Upper lobe of right lung (tissue), 1 donor: ENCODE measurements at regions not wholly inside any gene's neighbourhood (a gene's known extent, or its start where the extent isn't known, plus 50 kb on each side); places are given as distances from the start of the nearest gene placed in this dataset.
"Not testable (repeated sequence)": the region's sequence is repeated elsewhere in the genome, so short reads cannot be mapped to it uniquely, and the experiment has no call there.

Experiments
- ATAC-seq: fragments of 200-7000 bp; cut with Tn5 transposase; one replicate; pipeline ENCODE4 v1.9.1; 2020; ENCODE audit warnings: mild to moderate bottlenecking, moderate library complexity
- DNase-seq: peaks from one replicate; pipeline ENCODE4 v3.0.0-alpha.2; 2020
- H3K27ac ChIP-seq: fragments of 200-600 bp; one replicate; pipeline ENCODE4 v1.8.0; 2022
- H3K27me3 ChIP-seq: fragments of 200-600 bp; one replicate; pipeline ENCODE4 v1.8.0; 2022; ENCODE audit warnings: mild to moderate bottlenecking
- H3K36me3 ChIP-seq: fragments of 200-600 bp; one replicate; pipeline ENCODE4 v1.8.0; 2022
- H3K4me1 ChIP-seq: fragments of 200-600 bp; one replicate; pipeline ENCODE4 v1.8.0; 2022
- H3K4me3 ChIP-seq: fragments of 200-600 bp; one replicate; pipeline ENCODE4 v1.8.0; 2022; ENCODE audit warnings: mild to moderate bottlenecking
- H3K9me3 ChIP-seq: fragments of 200-600 bp; one replicate; pipeline ENCODE4 v1.8.0; 2022
- intact Hi-C: fragments of 100-400 bp; cut with DNase I; formaldehyde crosslinking; loops from one replicate; pipeline ENCODE4 v1.11.0; 2022
- TF ChIP-seq, protein P1 (sequence below): fragments of 200-600 bp; IDR thresholded peaks from one replicate; pipeline ENCODE4 v1.8.0; 2022; ENCODE audit warnings: antibody characterized with exemption
- donor health status: DM: no; HTN: yes; CAD: no; lungs with severe emphysema.

DNA sequence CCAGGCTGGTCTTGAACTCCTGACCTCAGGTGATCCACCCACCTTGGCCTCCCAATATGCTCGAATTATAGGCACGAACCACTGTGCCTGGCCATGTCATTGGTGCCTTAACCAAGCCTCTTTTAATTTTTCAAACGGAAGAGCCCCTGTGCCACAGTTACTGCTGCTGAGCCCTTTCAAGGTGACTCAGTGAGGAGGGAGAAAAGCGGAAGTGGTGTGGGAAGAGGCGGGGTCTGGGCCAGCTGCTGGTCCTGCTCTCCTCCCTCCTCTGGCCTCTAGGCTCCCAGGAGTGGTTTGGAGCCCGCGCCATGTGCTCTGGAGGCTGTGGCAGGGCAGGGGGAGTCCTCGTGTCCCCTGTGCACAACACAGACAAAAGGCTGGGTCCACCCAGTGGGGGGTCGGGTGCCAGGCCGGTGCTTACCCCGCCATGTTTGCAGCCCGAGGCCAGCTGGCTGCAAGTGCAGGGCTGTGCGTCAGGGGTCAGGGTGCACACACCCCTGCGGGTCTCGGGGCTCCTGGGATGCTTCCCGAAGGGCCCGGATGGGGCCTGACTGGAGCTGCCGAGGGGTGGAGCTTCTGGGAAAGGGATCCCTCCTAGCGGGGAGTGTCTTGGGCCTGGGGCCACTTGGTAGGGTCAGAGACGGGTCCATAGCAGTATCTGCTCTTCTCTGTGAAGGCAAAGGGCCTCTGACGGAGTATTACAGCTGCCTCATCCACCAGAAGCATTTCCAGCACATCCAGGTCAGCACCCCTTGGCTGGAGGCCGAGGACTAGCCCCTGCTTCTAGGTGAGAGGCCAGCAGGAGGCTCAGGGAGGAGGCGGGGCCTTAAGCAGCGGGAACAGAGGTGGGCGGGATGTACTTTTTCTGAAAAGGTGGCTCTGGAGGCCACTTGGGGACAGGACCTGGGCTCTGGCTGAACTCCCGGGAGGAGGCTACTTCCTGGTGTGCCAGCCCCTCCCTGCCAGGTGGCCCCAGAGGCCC lies 100.4 kb upstream of the CCZ1B start:
- H3K27me3 ChIP-seq, ATAC-seq: not testable (repeated sequence)
- DNase-seq = peak; percentile 87

DNA sequence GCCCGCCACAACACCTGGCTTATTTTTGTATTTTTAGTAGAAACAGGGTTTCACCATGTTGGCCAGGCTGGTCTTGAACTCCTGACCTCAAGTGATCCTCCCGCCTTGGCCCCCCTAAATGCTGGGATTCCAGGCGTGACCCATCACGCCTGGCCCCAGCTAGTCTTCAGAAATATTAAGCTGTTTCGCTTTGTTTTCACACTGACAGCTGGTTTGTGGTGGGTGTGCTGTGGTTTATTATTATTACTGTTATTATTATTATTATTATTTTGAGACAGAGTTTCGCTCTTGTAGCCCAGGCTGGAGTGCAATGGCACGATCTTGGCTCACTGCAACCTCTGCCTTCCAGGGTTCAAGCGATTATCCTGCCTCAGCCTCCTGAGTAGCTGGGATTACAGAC lies 101.6 kb upstream of the CCZ1B start:
- DNase-seq, H3K27me3 ChIP-seq, H3K27ac ChIP-seq, H3K4me3 ChIP-seq, H3K36me3 ChIP-seq, ATAC-seq, H3K4me1 ChIP-seq, intact Hi-C loops, H3K9me3 ChIP-seq: not testable (repeated sequence)

More for the DNA sequence above, 100.4 kb upstream of the CCZ1B start:
- H3K36me3 ChIP-seq, H3K9me3 ChIP-seq, intact Hi-C loops, H3K4me3 ChIP-seq, H3K4me1 ChIP-seq, H3K27ac ChIP-seq: not testable (repeated sequence)

DNA sequence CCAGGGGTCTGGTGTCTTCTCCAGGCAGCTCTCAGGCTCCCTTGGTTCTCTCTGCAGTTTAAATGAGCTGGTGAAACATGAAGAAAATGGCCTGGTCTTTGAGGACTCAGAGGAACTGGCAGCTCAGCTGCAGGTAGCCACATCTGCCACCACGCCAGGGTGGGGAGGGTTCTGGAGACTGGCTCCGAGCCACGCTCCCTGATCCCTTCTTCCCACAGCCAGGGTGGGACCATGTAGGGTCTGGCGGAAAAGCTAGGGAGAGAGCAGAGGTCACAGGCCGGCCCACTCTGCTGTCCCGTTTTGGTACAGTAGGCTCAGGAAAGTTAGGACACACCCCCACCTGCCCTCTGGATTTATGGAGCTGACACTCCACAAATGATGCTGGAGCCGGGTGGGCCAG lies 103.5 kb upstream of the CCZ1B start:
- H3K9me3 ChIP-seq, DNase-seq, H3K27ac ChIP-seq, H3K4me3 ChIP-seq, ATAC-seq, H3K27me3 ChIP-seq, H3K4me1 ChIP-seq, intact Hi-C loops, H3K36me3 ChIP-seq: not testable (repeated sequence)

DNA sequence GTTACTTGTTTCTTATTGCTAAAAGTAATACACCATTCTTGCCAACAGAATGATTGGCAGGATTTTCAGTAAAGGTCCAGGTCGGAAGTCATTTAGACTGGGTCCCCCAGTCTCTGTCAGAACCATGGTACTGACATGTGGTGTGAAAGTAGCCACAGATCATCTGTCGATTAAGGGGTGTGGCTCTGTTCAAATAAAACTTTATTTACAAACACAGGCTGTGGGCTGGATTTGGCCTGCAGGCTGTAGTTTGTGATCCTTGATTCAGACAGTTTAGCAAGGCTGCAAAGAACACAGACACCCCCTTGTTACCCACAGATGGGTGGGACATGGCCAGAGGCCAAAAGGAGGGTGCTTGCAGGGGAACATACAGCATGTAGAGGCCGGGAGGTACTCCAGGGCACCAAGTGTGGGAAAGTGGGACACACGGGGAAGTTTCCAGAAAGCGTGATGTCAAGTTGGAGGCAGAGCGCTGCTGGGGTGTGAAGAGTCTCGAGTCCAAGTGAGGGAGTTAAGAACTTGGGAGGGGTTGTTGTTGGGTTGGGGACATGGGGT lies 104.1 kb upstream of the CCZ1B start:
- H3K9me3 ChIP-seq, DNase-seq, H3K27ac ChIP-seq, ATAC-seq, H3K4me3 ChIP-seq, H3K4me1 ChIP-seq, H3K27me3 ChIP-seq, intact Hi-C loops, H3K36me3 ChIP-seq: not testable (repeated sequence)

DNA sequence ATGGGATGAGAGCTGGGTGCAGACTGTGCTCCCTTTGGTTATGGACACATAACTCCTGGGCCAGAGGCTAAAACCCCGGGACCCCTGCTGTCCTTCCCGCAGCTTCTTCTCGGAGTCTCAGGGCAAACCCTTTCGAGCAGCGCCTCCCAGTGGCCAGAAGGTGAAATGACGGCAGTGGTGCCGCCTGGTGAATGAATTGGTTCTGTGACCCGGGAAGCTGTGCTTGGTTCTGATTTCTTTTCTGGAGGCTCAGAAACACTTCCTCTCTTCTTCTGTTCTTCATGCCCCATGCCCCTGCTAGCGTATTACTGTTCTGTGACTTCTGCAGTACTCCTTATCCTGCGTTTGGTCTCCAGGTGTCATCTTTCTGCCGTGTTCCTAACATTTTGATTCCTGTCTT lies 104.7 kb upstream of the CCZ1B start:
- H3K27me3 ChIP-seq, H3K4me3 ChIP-seq, H3K4me1 ChIP-seq, H3K36me3 ChIP-seq, H3K27ac ChIP-seq, intact Hi-C loops, DNase-seq, H3K9me3 ChIP-seq, ATAC-seq: not testable (repeated sequence)
- TF ChIP-seq, protein P1, sequence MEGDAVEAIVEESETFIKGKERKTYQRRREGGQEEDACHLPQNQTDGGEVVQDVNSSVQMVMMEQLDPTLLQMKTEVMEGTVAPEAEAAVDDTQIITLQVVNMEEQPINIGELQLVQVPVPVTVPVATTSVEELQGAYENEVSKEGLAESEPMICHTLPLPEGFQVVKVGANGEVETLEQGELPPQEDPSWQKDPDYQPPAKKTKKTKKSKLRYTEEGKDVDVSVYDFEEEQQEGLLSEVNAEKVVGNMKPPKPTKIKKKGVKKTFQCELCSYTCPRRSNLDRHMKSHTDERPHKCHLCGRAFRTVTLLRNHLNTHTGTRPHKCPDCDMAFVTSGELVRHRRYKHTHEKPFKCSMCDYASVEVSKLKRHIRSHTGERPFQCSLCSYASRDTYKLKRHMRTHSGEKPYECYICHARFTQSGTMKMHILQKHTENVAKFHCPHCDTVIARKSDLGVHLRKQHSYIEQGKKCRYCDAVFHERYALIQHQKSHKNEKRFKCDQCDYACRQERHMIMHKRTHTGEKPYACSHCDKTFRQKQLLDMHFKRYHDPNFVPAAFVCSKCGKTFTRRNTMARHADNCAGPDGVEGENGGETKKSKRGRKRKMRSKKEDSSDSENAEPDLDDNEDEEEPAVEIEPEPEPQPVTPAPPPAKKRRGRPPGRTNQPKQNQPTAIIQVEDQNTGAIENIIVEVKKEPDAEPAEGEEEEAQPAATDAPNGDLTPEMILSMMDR = peak; percentile 55

DNA sequence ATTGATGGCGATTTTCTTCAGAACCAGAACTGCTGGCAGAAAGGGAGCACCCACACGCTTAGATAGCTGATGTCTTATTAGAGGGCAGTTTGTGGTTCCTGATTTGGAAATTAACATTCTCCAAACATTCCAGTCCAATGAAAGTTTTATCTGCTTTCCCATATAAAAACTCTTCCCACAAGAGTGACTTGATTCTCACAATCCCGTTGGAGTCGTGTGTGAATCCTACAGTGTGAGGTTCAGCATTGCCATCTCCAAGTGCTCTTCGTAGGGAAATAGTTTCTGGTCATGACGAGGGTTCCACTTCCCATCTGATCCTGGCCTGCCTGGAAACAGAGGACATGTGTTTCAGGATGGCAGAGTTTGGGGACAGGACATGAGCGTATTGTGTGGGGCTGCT lies 105.4 kb upstream of the CCZ1B start:
- H3K27ac ChIP-seq, H3K4me3 ChIP-seq, H3K9me3 ChIP-seq, DNase-seq, ATAC-seq, H3K4me1 ChIP-seq, H3K27me3 ChIP-seq, H3K36me3 ChIP-seq, intact Hi-C loops: not testable (repeated sequence)

DNA sequence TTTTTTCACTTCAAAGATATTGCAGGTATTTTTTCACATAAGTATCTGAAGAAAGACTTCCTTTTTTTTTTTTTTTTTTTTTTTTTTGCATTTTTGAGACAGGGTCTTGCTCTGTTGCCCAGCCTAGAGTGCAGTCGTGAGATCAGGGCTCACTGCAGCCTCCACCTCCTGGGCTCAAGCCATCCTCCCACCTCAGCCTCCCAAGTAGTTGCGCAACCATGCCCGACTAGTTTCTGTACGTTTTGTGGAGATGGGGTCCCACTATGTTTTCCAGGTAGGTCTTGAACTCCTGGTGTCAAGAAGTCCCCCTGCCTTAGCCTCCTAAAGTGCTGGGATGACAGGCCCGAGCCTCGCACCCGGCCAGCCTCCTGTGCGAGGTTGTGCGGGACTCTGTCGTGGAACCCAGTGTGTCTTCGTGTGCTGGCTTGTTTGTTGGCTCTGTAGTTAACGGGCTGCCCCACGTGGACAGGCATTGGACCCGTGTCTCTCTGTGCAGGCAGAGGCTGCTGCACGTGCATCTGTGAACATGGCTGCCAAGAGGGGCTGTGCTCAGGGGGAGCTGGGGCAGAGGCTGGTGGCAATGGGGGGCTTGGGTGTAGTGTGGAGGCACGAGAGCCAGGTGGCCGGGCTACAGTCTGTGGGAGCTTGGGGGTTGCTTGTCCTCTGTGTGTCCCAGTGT lies 108.0 kb upstream of the CCZ1B start:
- H3K36me3 ChIP-seq, H3K9me3 ChIP-seq, H3K27me3 ChIP-seq, H3K27ac ChIP-seq, DNase-seq, H3K4me1 ChIP-seq, intact Hi-C loops, ATAC-seq, H3K4me3 ChIP-seq: not testable (repeated sequence)

DNA sequence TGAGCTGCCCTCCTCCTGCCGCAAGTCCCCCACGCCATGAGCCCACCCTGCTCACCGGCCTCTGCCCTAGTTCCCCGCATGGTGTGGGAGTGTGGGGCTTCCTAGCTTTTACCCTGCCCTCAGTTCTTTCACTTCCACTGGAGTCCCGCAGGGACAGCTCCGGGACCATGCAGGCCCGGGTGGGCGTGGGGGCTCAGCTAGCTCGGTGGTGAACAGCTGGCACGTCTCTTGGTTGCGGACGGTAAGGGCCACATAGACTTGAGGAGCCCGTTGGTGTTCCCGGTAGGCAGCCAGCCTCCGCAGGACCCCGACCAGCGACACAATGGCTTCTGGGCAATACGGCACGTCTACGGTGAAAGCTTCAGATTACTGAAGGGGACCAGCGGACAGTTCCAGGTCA lies 108.9 kb upstream of the CCZ1B start:
- no peak overlapping the region for H3K27ac ChIP-seq
- H3K36me3 ChIP-seq = no peaks in the 10 kb centered on the region
- H3K4me1 ChIP-seq = no peaks in the 10 kb centered on the region
- no peak for ATAC-seq
- H3K4me3 ChIP-seq = no peak overlapping the region
- TF ChIP-seq, protein P1 = no peak
- intact Hi-C loops = no loop called here
- no peaks in the 10 kb centered on the region for H3K27me3 ChIP-seq
- H3K9me3 ChIP-seq = no peaks in the 10 kb centered on the region
- no peak for DNase-seq

DNA sequence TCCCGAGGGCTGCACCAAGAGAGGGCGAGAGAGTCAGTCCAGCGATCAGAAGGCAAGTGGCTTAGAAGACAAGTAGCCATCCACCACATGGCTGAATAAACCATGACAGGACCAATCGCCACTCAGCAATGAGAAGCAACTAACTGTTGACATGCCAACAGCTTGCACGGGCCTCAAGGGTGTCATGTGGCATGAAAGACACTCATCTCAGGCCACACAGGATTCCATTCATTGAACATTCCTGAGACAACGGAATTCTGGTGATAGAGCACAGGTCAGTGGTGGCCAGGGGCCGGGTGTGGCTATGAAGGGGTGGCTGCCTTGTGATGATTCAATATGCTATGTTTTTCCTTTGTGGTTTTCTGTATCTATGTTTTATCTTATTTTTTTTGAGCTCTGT lies 110.6 kb upstream of the CCZ1B start:
- H3K4me3 ChIP-seq, ATAC-seq, H3K4me1 ChIP-seq, H3K9me3 ChIP-seq, H3K27ac ChIP-seq, H3K36me3 ChIP-seq, DNase-seq, intact Hi-C loops, H3K27me3 ChIP-seq: not testable (repeated sequence)

DNA sequence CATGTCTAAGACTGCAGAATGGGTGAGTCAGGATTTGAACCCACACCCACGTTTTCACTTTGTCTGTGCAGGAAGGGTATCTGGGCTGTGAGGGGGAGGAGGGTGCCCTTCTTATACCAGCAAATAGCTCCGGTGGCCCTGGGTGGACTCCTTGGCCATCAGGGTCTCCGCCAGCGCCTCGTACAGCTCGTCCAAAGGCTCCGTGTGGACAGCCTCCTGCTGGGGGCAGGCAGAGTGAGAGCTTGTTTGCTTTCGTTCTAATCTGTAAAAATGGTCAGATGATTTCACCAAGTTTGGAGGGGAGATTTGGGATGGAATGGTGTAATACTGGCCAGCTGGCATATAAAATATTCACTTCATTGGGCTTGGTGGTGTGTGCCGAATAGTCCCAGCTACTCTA lies 111.7 kb upstream of the CCZ1B start:
- DNase-seq, H3K36me3 ChIP-seq, intact Hi-C loops, ATAC-seq, H3K27ac ChIP-seq, H3K27me3 ChIP-seq, H3K9me3 ChIP-seq, H3K4me3 ChIP-seq, H3K4me1 ChIP-seq: not testable (repeated sequence)
